Erythroblast (primary cell): ENCODE measurements at regions not wholly inside any gene's neighbourhood (a gene's known extent, or its start where the extent isn't known, plus 50 kb on each side); places are given as distances from the start of the nearest gene placed in this dataset.

Experiments
- GATA1 ChIP-seq: IDR thresholded peaks from 2 replicates; pipeline ENCODE4 v1.6.1; 2011; ENCODE audit warnings: low read depth, mild to moderate bottlenecking, control low read depth, low read length, moderate library complexity
- POLR2A ChIP-seq: IDR thresholded peaks from 2 replicates; pipeline ENCODE4 v1.6.1; 2011; ENCODE audit warnings: mild to moderate bottlenecking, low read length

DNA sequence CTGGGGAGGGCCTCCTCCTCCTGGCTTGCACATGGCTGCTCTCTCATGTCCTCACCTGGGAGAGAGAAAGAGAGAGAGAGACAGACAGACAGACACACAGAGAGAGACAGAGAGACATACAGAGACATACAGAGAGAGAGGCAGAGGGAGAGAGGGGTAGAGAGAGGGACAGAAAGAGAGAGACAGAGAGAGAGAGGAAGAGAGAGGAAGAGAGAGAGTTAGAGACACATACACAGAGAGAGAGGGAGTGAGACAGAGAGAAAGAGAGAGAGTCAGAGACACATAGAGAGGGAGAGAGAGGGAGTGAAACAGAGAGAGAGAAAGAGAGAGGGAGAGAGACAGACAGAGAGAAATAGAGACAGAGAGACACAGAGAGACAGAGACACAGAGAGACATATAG lies 103.6 kb upstream of the ESRRB start:
- TF ChIP-seq POLR2A (no peak), GATA1 (no peak)
